Upper lobe of right lung (tissue), 1 donor: ENCODE measurements at regions not wholly inside any gene's neighbourhood (a gene's known extent, or its start where the extent isn't known, plus 50 kb on each side); places are given as distances from the start of the nearest gene placed in this dataset.

Experiments used
- ATAC-seq: fragments of 200-7000 bp; cut with Tn5 transposase; one replicate; pipeline ENCODE4 v1.9.1; 2020; ENCODE audit warnings: mild to moderate bottlenecking, moderate library complexity
- DNase-seq: peaks from one replicate; pipeline ENCODE4 v3.0.0-alpha.2; 2020
- H3K27ac ChIP-seq: fragments of 200-600 bp; one replicate; pipeline ENCODE4 v1.8.0; 2022
- H3K27me3 ChIP-seq: fragments of 200-600 bp; one replicate; pipeline ENCODE4 v1.8.0; 2022; ENCODE audit warnings: mild to moderate bottlenecking
- H3K36me3 ChIP-seq: fragments of 200-600 bp; one replicate; pipeline ENCODE4 v1.8.0; 2022
- H3K4me1 ChIP-seq: fragments of 200-600 bp; one replicate; pipeline ENCODE4 v1.8.0; 2022
- H3K4me3 ChIP-seq: fragments of 200-600 bp; one replicate; pipeline ENCODE4 v1.8.0; 2022; ENCODE audit warnings: mild to moderate bottlenecking
- H3K9me3 ChIP-seq: fragments of 200-600 bp; one replicate; pipeline ENCODE4 v1.8.0; 2022
- intact Hi-C: fragments of 100-400 bp; cut with DNase I; formaldehyde crosslinking; loops from one replicate; pipeline ENCODE4 v1.11.0; 2022
- TF ChIP-seq, protein P1 (sequence below): fragments of 200-600 bp; IDR thresholded peaks from one replicate; pipeline ENCODE4 v1.8.0; 2022; ENCODE audit warnings: antibody characterized with exemption
- donor health status: DM: no; HTN: yes; CAD: no; lungs with severe emphysema.

- Histone ChIP-seq H3K27ac (no peak overlapping the region), H3K9me3 (no peaks in the 10 kb centered on the region), H3K36me3 (no peaks in the 10 kb centered on the region), H3K4me3 (no peak overlapping the region), H3K27me3 (no peaks in the 10 kb centered on the region), H3K4me1 (no peaks in the 10 kb centered on the region)
- TF ChIP-seq, protein P1, sequence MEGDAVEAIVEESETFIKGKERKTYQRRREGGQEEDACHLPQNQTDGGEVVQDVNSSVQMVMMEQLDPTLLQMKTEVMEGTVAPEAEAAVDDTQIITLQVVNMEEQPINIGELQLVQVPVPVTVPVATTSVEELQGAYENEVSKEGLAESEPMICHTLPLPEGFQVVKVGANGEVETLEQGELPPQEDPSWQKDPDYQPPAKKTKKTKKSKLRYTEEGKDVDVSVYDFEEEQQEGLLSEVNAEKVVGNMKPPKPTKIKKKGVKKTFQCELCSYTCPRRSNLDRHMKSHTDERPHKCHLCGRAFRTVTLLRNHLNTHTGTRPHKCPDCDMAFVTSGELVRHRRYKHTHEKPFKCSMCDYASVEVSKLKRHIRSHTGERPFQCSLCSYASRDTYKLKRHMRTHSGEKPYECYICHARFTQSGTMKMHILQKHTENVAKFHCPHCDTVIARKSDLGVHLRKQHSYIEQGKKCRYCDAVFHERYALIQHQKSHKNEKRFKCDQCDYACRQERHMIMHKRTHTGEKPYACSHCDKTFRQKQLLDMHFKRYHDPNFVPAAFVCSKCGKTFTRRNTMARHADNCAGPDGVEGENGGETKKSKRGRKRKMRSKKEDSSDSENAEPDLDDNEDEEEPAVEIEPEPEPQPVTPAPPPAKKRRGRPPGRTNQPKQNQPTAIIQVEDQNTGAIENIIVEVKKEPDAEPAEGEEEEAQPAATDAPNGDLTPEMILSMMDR: no peak
- intact Hi-C loops: no loop called here
- DNase-seq (no peak), ATAC-seq (no peak)
Observed at GRCh38 chr3:176787506-176787905, 409.8 kb downstream of the TBL1XR1 start.

GRCh38 chr3:176785171-176785570 is 412.1 kb downstream of the TBL1XR1 start:
- no peaks in the 10 kb centered on the region for H3K4me1 ChIP-seq
- intact Hi-C loops: no loop called here
- DNase-seq (no peak), ATAC-seq (no peak)
- no peaks in the 10 kb centered on the region for H3K36me3 ChIP-seq
- H3K27ac ChIP-seq: no peak overlapping the region
- H3K9me3 ChIP-seq: no peaks in the 10 kb centered on the region
- TF ChIP-seq, protein P1: no peak
- no peak overlapping the region for H3K4me3 ChIP-seq
- H3K27me3 ChIP-seq: no peaks in the 10 kb centered on the region

- no peaks in the 10 kb centered on the region for H3K27me3 ChIP-seq
- no peaks in the 10 kb centered on the region for H3K9me3 ChIP-seq
- intact Hi-C loops: no loop called here
Observed at GRCh38 chr3:176780766-176781165, 416.5 kb downstream of the TBL1XR1 start.

GRCh38 chr3:176776622-176777175 is 420.6 kb downstream of the TBL1XR1 start:
- Histone ChIP-seq H3K36me3 (no peaks in the 10 kb centered on the region), H3K4me3 (no peak overlapping the region), H3K9me3 (no peaks in the 10 kb centered on the region), H3K4me1 (no peaks in the 10 kb centered on the region), H3K27ac (no peak overlapping the region), H3K27me3 (no peaks in the 10 kb centered on the region)
- ATAC-seq (no peak), DNase-seq (no peak)
- TF ChIP-seq, protein P1: no peak
- intact Hi-C loops: no loop called here

More at GRCh38 chr3:176780766-176781165, 416.5 kb downstream of the TBL1XR1 start:
- ATAC-seq (no peak), DNase-seq (no peak)
- Histone ChIP-seq H3K27ac (no peak overlapping the region), H3K36me3 (no peaks in the 10 kb centered on the region), H3K4me3 (no peak overlapping the region), H3K4me1 (no peaks in the 10 kb centered on the region)
- TF ChIP-seq, protein P1: no peak

DNA sequence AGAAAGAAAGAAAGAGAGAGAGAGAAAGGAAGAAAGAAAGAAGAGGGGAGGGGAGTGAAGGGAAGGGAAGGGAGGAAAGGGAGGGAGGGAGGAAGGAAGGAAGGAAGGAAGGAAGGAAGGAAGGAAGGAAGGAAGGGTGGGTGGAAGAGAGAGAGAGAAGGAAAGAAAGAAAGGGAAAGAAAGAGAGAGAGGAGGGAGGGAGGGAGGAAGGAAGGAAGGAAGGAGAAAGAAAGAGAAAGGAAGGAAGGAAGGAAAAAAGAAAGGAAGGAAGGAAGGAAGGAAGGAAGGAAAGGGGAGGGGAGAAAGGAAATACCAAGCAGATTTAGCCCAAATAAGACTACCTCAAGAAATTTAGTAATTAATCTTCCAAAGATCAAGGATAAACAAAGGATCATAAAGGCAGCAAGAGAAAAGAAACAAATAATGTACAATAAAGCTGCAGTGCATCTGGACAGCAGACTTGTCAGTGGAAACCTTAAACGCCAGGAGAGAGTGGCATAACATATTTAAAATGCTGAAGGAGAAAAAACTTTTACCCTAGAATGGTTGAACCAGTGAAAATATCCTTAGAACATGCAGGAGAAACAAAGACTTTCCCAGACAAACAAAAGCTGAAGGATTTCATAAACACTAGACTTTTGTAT is 427.6 kb downstream of the TBL1XR1 start:
- TF ChIP-seq, protein P1: no peak
- no peaks in the 10 kb centered on the region for H3K27me3 ChIP-seq
- H3K9me3 ChIP-seq: no peaks in the 10 kb centered on the region
- no peaks in the 10 kb centered on the region for H3K36me3 ChIP-seq
- intact Hi-C loops: no loop called here
- H3K4me1 ChIP-seq: no peaks in the 10 kb centered on the region
- no peak overlapping the region for H3K27ac ChIP-seq
- ATAC-seq: no peak
- DNase-seq: no peak
- no peak overlapping the region for H3K4me3 ChIP-seq
